AG04449 (cell line): ENCODE measurements at regions not wholly inside any gene's neighbourhood (a gene's known extent, or its start where the extent isn't known, plus 50 kb on each side); places are given as distances from the start of the nearest gene placed in this dataset.

ENCODE experiments used
- CTCF ChIA-PET: fragments of 350-600 bp; formaldehyde crosslinking; extraction: SDS; loops from one replicate; lab custom pipeline; 2021; ENCODE audit warnings: antibody characterized with exemption; lab: Yijun Ruan, JAX
- POLR2A ChIA-PET: fragments of 400-600, 350-600 bp; formaldehyde crosslinking; extraction: SDS; loops from one replicate; lab custom pipeline; 2020; ENCODE audit warnings: antibody characterized with exemption, inconsistent platforms; lab: Yijun Ruan, JAX
- DNase-seq: peaks from one replicate; pipeline ENCODE4 v3.0.0-alpha.2; 2010; ENCODE audit warnings: low read depth, low spot score
- H3K4me3 ChIP-seq: 2 replicates; pipeline ENCODE4 v1.5.1; 2011; ENCODE audit warnings: low read depth, mild to moderate bottlenecking, control low read depth, low read length
- TF ChIP-seq, protein P1 (sequence below): IDR thresholded peaks from one replicate; pipeline ENCODE4 v1.5.1; 2011; ENCODE audit warnings: mild to moderate bottlenecking, moderate library complexity, low read length, control low read depth, inconsistent platforms; ENCODE audit not compliant: insufficient read depth; ENCODE audit errors: missing control alignments

DNA sequence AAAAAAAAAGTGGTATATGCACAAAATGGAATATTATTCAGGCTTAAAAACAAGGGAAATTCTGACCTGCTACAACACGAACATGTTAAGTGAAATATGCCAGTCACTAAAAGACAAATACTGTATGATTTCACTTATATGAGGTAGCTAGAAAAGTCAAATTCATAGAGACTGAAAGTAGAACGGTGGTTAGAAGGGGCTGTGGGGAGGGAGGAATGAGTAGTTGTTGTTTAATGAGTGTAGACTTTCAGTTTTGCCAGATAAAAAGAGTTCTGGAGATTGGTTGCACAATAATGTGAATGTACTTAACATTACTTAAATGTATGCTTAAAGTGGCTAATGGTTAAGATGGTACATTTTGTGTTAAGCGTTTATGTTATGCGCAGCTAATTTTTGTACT lies 79.5 kb upstream of the IL12B start:
- no peak overlapping the region for H3K4me3 ChIP-seq
- TF ChIP-seq, protein P1, sequence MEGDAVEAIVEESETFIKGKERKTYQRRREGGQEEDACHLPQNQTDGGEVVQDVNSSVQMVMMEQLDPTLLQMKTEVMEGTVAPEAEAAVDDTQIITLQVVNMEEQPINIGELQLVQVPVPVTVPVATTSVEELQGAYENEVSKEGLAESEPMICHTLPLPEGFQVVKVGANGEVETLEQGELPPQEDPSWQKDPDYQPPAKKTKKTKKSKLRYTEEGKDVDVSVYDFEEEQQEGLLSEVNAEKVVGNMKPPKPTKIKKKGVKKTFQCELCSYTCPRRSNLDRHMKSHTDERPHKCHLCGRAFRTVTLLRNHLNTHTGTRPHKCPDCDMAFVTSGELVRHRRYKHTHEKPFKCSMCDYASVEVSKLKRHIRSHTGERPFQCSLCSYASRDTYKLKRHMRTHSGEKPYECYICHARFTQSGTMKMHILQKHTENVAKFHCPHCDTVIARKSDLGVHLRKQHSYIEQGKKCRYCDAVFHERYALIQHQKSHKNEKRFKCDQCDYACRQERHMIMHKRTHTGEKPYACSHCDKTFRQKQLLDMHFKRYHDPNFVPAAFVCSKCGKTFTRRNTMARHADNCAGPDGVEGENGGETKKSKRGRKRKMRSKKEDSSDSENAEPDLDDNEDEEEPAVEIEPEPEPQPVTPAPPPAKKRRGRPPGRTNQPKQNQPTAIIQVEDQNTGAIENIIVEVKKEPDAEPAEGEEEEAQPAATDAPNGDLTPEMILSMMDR, result no peak
- ChIA-PET POLR2A (no interaction called here), CTCF (interaction anchor here (1.0 kb wide), 1 partner anchor 32 kb away, joined by 3 read pairs; no protein-coding TSS in a partner anchor)
- DNase-seq, result no peak

GRCh38 chr5:159410480-159410879 lies 80.2 kb upstream of the IL12B start:
- no peak for DNase-seq
- ChIA-PET POLR2A (no interaction called here), CTCF (no interaction called here)
- no peak overlapping the region for H3K4me3 ChIP-seq
- TF ChIP-seq, protein P1, result no peak

GRCh38 chr5:159411115-159411514 lies 80.8 kb upstream of the IL12B start:
- ChIA-PET CTCF (interaction anchor here (0.7 kb wide), 1 partner anchor 12 kb away, joined by 4 read pairs; no protein-coding TSS in a partner anchor), POLR2A (no interaction called here)
- DNase-seq, result no peak
- H3K4me3 ChIP-seq, result no peak overlapping the region
- TF ChIP-seq, protein P1, result no peak

DNA sequence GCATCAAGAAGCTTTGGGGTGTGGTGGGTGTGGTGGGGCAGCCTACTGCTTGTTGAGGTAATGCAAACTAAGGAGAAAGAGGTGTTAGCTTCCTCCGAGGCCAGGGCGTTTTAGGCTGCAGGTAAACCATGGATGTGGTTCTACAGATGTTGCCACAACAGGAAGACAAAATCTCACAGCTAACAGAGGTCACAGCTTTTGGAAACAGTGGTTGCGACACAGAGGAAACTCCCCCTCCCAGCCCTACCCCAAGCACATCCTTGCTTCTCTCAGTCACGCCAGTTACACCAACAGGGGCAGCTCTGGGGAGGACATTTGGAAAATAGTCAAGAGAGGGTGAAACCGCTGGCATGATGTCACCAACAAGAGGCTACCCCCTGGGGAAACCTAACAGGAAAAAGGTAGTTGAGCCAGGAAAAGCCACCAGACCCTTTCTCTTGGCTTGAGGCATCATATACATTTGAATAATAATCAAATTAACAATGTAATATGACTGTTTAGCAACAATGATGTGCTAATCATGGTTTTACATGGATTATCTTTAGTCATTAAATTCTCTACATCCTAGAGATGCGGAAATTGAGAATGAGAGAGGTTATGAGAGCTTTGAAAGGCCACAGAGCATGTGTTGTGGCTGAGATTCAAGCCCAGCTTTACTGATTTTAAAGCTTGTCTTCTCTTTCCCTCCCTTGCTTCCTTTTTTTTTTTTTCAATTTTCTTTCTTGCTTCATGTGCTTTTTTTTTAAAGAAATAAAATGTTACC lies 82.2 kb upstream of the IL12B start:
- DNase-seq, result no peak
- no peak overlapping the region for H3K4me3 ChIP-seq
- CTCF ChIA-PET, result no interaction called here
- POLR2A ChIA-PET, result interaction anchor here (0.7 kb wide), 1 partner anchor 20 kb away, joined by 4 read pairs; no protein-coding TSS in a partner anchor
- TF ChIP-seq, protein P1, result no peak

- ChIA-PET POLR2A (no interaction called here), CTCF (no interaction called here)
- no peak overlapping the region for H3K4me3 ChIP-seq
- no peak for DNase-seq
- TF ChIP-seq, protein P1, result no peak
These were observed 83.7 kb upstream of the IL12B start for GRCh38 chr5:159414021-159414420.

GRCh38 chr5:159415301-159415937 lies 85.1 kb upstream of the IL12B start:
- DNase-seq, result no peak
- TF ChIP-seq, protein P1, result no peak
- ChIA-PET POLR2A (no interaction called here), CTCF (no interaction called here)
- H3K4me3 ChIP-seq, result no peak overlapping the region
